ENCODE measurements at regions not wholly inside any gene's neighbourhood (a gene's known extent, or its start where the extent isn't known, plus 50 kb on each side); places are given as distances from the start of the nearest gene placed in this dataset.

DNA sequence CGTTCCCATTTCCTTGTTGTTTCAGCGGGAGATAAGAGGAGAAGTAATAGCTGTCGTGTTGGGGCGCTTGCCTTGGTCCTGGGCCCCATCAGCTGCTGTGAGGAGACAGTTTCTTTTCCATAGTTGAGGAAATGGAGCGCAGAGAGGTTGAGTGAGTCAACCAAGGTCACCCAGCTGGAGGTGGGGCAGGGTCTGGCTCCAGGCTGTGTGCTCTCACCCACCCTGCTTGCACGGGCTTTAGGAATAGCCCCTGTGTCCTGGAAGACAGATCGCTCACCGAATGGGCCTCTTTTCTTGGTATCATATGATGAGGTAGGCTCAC is 165.7 kb upstream of the RTL1 start:
- intact Hi-C loops (cut with micrococcal nuclease), result no loop called here
- ChIA-PET CTCF (no interaction called here), POLR2A (no interaction called here)
- Mint-ChIP-seq H3K4me3 (no peak overlapping the region), H3K27me3 (peaks cover 6% of the 10 kb centered on the region), H3K27ac (no peak overlapping the region), H3K9me3 (no peaks in the 10 kb centered on the region), H3K36me3 (ENCODE audit: low read depth) (no peaks in the 10 kb centered on the region), H3K4me1 (ENCODE audit: low read depth) (no peaks in the 10 kb centered on the region)
- ATAC-seq, result no peak
- TF ChIP-seq, protein P1, sequence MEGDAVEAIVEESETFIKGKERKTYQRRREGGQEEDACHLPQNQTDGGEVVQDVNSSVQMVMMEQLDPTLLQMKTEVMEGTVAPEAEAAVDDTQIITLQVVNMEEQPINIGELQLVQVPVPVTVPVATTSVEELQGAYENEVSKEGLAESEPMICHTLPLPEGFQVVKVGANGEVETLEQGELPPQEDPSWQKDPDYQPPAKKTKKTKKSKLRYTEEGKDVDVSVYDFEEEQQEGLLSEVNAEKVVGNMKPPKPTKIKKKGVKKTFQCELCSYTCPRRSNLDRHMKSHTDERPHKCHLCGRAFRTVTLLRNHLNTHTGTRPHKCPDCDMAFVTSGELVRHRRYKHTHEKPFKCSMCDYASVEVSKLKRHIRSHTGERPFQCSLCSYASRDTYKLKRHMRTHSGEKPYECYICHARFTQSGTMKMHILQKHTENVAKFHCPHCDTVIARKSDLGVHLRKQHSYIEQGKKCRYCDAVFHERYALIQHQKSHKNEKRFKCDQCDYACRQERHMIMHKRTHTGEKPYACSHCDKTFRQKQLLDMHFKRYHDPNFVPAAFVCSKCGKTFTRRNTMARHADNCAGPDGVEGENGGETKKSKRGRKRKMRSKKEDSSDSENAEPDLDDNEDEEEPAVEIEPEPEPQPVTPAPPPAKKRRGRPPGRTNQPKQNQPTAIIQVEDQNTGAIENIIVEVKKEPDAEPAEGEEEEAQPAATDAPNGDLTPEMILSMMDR (IDR thresholded peaks at IDR 0.05), result no peak
- no peak for DNase-seq

DNA sequence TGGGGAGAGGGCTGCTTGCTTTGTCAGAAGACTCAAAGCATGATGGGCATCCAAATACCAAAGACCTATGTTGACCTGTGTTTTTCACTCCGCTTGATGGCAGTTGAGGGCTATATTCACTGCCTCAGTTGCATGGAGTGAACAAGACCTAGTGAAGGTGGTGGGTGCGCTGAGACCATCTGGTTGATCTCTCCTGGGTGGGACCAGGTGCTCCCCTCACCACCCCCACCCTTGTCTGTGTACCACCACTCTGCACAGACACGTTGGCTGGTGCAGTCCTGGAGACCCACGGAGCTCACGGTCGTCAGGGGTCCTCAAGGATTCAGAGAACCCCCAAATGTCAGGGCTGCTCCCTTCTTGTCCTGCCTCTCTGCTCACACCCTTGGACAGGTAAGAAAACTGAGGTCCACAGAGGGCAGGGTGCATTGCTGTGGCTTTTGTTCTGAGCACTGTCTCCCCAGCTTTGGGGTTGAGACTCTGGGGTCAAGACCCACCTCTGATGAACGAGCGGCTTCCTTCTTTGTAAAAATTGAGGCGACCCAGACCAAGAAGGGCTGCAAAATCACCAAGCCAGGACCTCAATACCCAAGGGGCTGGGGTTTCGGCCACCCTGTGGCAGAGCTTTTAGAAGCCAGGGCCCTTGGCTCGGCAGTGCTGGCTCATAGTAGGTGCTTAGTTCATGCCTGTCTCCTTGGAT is 166.3 kb upstream of the RTL1 start:
- peaks cover 6% of the 10 kb centered on the region for H3K27me3 Mint-ChIP-seq
- intact Hi-C loops (cut with micrococcal nuclease), result no loop called here
- DNase-seq (no peak), ATAC-seq (no peak)
- H3K27ac Mint-ChIP-seq, result no peak overlapping the region
- ChIA-PET CTCF (no interaction called here), POLR2A (no interaction called here)
- H3K36me3 Mint-ChIP-seq (ENCODE audit: low read depth), result no peaks in the 10 kb centered on the region
- H3K9me3 Mint-ChIP-seq, result no peaks in the 10 kb centered on the region
- H3K4me3 Mint-ChIP-seq, result no peak overlapping the region
- H3K4me1 Mint-ChIP-seq (ENCODE audit: low read depth), result no peaks in the 10 kb centered on the region
- TF ChIP-seq, protein P1 (IDR thresholded peaks at IDR 0.05), result no peak

DNA sequence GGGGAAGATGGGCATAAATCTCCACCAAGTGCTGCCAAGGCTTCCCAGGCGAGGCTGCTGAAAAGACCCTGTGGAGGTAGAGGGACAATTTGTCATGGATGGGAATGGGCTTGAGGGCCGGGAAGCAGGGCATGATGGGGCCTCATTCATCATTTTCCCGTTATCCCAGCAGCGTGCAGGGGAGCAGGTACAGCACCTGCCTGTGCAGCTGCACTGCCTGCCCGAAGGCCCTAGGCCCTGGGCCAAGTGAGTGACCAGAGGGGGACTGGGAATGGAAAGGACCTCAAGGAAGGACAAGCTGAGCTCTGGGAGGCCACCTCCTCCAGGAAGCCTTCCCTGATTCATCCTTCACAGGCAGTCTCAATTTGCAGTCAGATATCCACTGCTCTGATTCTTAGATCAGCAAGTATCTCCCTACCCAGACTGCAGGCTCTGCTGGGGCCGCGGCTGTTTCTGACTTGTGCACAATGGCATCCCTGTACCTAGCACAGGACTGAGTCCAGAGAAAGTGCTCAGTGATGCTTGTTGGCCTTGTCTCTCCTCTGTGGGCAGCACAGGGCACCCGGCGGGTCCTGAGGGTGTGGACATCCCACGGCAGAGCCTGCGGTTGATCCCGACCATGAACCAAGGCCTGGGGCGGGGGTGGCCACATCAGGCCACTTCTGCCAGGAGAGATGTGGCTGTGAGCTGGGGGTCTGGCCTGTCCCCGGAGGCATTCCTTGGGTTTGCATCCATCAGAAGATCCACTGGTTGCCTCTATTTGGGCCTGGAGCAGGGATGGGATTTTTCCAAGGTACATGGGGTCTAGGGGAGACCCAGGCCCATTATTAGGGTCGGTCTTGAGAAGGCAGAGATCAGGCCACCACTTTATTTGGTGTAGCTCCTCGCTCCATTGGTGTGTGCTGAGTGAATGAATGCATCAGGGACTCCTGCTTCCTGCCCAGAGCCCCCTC is 167.3 kb upstream of the RTL1 start:
- ChIA-PET CTCF (no interaction called here), POLR2A (no interaction called here)
- Mint-ChIP-seq H3K36me3 (ENCODE audit: low read depth) (no peaks in the 10 kb centered on the region), H3K27ac (no peak overlapping the region), H3K27me3 (peaks cover 6% of the 10 kb centered on the region), H3K9me3 (no peaks in the 10 kb centered on the region), H3K4me3 (no peak overlapping the region), H3K4me1 (ENCODE audit: low read depth) (no peaks in the 10 kb centered on the region)
- TF ChIP-seq, protein P1 (IDR thresholded peaks at IDR 0.05), result no peak
- ATAC-seq (no peak), DNase-seq (no peak)
- intact Hi-C loops (cut with micrococcal nuclease), result no loop called here

DNA sequence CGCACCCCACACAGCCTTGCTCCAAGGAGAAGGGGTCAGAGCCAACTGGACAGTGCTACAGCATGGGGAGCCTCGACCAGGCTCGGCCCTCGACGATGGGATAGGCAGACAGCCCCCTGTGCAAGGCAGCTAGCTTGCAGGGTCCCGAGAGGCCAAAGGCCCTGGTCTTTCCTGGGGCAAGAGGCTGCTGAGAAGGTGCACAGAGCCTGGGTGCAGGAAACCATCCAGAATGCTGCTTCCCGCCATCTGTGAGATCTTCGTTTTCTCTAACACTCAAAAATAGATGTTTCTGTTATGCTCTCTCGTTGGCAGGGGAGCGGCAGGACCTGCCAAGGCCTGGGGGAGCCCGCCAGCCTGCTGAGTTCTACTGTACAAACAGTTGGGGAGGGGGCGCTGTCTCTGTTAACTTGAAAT is 168.0 kb upstream of the RTL1 start:
- peaks cover 7% of the 10 kb centered on the region for H3K27me3 Mint-ChIP-seq
- H3K36me3 Mint-ChIP-seq (ENCODE audit: low read depth), result no peaks in the 10 kb centered on the region
- H3K4me1 Mint-ChIP-seq (ENCODE audit: low read depth), result no peaks in the 10 kb centered on the region
- DNase-seq (no peak), ATAC-seq (no peak)
- H3K27ac Mint-ChIP-seq, result no peak overlapping the region
- POLR2A ChIA-PET, result no interaction called here
- CTCF ChIA-PET, result no interaction called here
- H3K9me3 Mint-ChIP-seq, result no peaks in the 10 kb centered on the region
- TF ChIP-seq, protein P1 (IDR thresholded peaks at IDR 0.05), result no peak
- intact Hi-C loops (cut with micrococcal nuclease), result no loop called here
- H3K4me3 Mint-ChIP-seq, result no peak overlapping the region

DNA sequence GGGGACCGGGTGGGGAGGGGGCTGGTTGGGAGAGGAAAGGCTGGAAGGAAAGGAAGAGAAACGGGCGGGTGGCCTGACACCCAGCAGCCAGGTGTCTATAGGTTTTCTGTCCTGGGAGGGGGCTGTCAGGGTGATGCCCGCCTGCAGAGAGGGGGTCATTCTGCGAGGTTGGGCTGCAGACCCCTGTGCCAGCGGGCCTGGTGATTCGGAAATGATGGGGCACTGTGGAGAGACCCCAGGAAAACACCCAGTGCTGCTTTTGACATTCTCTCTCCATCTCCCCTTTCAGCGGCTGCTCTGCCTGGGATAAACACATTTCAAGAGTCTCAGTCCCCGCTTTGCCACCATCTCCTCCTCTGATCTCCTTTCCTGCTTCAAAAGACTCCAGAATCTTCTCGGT is 168.5 kb upstream of the RTL1 start:
- no peaks in the 10 kb centered on the region for H3K9me3 Mint-ChIP-seq
- POLR2A ChIA-PET, result no interaction called here
- peaks cover 11% of the 10 kb centered on the region for H3K27me3 Mint-ChIP-seq
- ATAC-seq (no peak), DNase-seq (no peak)
- intact Hi-C loops (cut with micrococcal nuclease), result no loop called here
- no peak overlapping the region for H3K4me3 Mint-ChIP-seq
- H3K27ac Mint-ChIP-seq, result no peak overlapping the region
- CTCF ChIA-PET, result no interaction called here
- H3K36me3 Mint-ChIP-seq (ENCODE audit: low read depth), result no peaks in the 10 kb centered on the region
- no peaks in the 10 kb centered on the region for H3K4me1 Mint-ChIP-seq (ENCODE audit: low read depth)
- TF ChIP-seq, protein P1 (IDR thresholded peaks at IDR 0.05), result no peak
